OCI-LY1 (cell line): ENCODE measurements at regions not wholly inside any gene's neighbourhood (a gene's known extent, or its start where the extent isn't known, plus 50 kb on each side); places are given as distances from the start of the nearest gene placed in this dataset.

Experiments used
- H2AFZ ChIP-seq: fragments of 200-600 bp; sonication (generic), shearing (Covaris generic); 2 replicates; pipeline ENCODE4 v1.6.0; 2014; ENCODE audit warnings: antibody characterized with exemption, mild to moderate bottlenecking, low read length
- H3F3A ChIP-seq: fragments of 200-600 bp; sonication (generic), shearing (Covaris generic); 2 replicates; pipeline ENCODE4 v1.6.0; 2014; ENCODE audit warnings: mild to moderate bottlenecking, antibody characterized with exemption, low read length, moderate library complexity; ENCODE audit not compliant: insufficient read depth
- H3K27ac ChIP-seq: fragments of 200-600 bp; sonication (generic); 2 replicates; pipeline ENCODE4 v1.5.1; 2014; ENCODE audit warnings: low read length, mixed run types, mild to moderate bottlenecking, low read depth; ENCODE audit not compliant: poor library complexity, severe bottlenecking
- H3K27me3 ChIP-seq: fragments of 200-600 bp; sonication (generic); 2 replicates; pipeline ENCODE4 v1.6.0; 2014; ENCODE audit warnings: antibody characterized with exemption, mild to moderate bottlenecking, low read length, moderate library complexity; ENCODE audit not compliant: insufficient read depth
- H3K36me3 ChIP-seq: fragments of 200-600 bp; sonication (generic); 2 replicates; pipeline ENCODE4 v1.6.1; 2014; ENCODE audit warnings: mild to moderate bottlenecking, antibody characterized with exemption, low read length, moderate library complexity, mixed read lengths; ENCODE audit not compliant: insufficient read depth
- H3K4me1 ChIP-seq: fragments of 200-600 bp; sonication (generic); 2 replicates; pipeline ENCODE4 v1.5.1; 2014; ENCODE audit warnings: mild to moderate bottlenecking, low read length, moderate library complexity; ENCODE audit not compliant: insufficient read depth, severe bottlenecking
- H3K4me2 ChIP-seq: fragments of 200-600 bp; sonication (generic), shearing (Covaris generic); 2 replicates; pipeline ENCODE4 v1.6.1; 2014; ENCODE audit warnings: low read length
- H3K4me3 ChIP-seq: fragments of 200-600 bp; sonication (generic); 2 replicates; pipeline ENCODE4 v1.5.1; 2014; ENCODE audit warnings: low read length, low read depth, mild to moderate bottlenecking, mixed read lengths; ENCODE audit not compliant: poor library complexity, severe bottlenecking
- H3K79me2 ChIP-seq: fragments of 200-600 bp; shearing (Covaris generic); 2 replicates; pipeline ENCODE4 v1.6.1; 2016; ENCODE audit warnings: mixed run types, low read length, mixed read lengths; ENCODE audit not compliant: insufficient read depth
- H3K9ac ChIP-seq: fragments of 200-600 bp; sonication (generic), shearing (Covaris generic); 2 replicates; pipeline ENCODE4 v1.6.1; 2014; ENCODE audit warnings: mild to moderate bottlenecking, low read length, mixed read lengths
- H3K9me2 ChIP-seq: fragments of 200-600 bp; sonication (generic), shearing (Covaris generic); 2 replicates; pipeline ENCODE4 v1.6.1; 2014; ENCODE audit warnings: low read depth, mild to moderate bottlenecking, low read length, mixed read lengths
- H3K9me3 ChIP-seq: fragments of 200-600 bp; shearing (Covaris generic); 2 replicates; pipeline ENCODE4 v1.6.1; 2014; ENCODE audit warnings: low read length, mixed read lengths
- H4K20me1 ChIP-seq: fragments of 200-600 bp; sonication (generic), shearing (Covaris generic); 2 replicates; pipeline ENCODE4 v1.6.0; 2016; ENCODE audit warnings: mild to moderate bottlenecking, low read length; ENCODE audit not compliant: insufficient read depth
- EZH2 ChIP-seq: fragments of 200-600 bp; sonication (generic), shearing (Covaris generic); IDR thresholded peaks from 2 replicates; pipeline ENCODE4 v1.8.0; 2017; ENCODE audit warnings: borderline replicate concordance, mixed run types, mild to moderate bottlenecking, antibody characterized with exemption, low read length, moderate library complexity, mixed read lengths
- TF ChIP-seq, protein P1 (sequence below): fragments of 200-600 bp; sonication (generic), shearing (Covaris generic); IDR thresholded peaks from 2 replicates; pipeline ENCODE4 v1.5.1; 2017; ENCODE audit warnings: mild to moderate bottlenecking, antibody characterized with exemption, low read length, moderate library complexity, mixed read lengths

DNA sequence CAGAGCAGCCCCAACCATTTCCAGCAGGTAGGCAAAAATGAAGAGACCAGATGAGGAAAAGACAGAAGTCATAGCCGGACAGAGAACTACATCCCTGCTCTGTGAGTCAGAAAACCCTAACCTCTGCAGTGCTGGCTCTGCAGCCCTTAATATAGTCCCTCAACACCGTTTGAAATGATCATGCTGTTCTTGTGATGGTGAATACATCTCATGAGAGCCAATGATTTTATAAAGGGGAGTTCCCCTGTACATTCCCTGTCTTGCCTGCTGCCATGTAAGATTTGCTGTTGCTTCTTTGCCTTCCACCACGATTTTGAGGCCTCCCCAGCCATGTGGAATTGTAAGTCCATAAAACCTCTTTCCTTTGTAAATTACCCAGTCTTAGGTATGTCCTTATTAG, 216.8 kb upstream of the RFX3 start:
- Histone ChIP-seq H3F3A (no peaks in the 10 kb centered on the region), H3K27me3 (no peaks in the 10 kb centered on the region), H3K4me3 (no peak overlapping the region), H3K9me2 (no peaks in the 10 kb centered on the region), H4K20me1 (no peaks in the 10 kb centered on the region), H2AFZ (no peak overlapping the region), H3K4me1 (no peaks in the 10 kb centered on the region), H3K79me2 (no peaks in the 10 kb centered on the region), H3K27ac (no peak overlapping the region), H3K36me3 (no peaks in the 10 kb centered on the region), H3K4me2 (no peak overlapping the region), H3K9ac (no peak overlapping the region), H3K9me3 (no peaks in the 10 kb centered on the region)
- TF ChIP-seq, protein P1, sequence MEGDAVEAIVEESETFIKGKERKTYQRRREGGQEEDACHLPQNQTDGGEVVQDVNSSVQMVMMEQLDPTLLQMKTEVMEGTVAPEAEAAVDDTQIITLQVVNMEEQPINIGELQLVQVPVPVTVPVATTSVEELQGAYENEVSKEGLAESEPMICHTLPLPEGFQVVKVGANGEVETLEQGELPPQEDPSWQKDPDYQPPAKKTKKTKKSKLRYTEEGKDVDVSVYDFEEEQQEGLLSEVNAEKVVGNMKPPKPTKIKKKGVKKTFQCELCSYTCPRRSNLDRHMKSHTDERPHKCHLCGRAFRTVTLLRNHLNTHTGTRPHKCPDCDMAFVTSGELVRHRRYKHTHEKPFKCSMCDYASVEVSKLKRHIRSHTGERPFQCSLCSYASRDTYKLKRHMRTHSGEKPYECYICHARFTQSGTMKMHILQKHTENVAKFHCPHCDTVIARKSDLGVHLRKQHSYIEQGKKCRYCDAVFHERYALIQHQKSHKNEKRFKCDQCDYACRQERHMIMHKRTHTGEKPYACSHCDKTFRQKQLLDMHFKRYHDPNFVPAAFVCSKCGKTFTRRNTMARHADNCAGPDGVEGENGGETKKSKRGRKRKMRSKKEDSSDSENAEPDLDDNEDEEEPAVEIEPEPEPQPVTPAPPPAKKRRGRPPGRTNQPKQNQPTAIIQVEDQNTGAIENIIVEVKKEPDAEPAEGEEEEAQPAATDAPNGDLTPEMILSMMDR: no peak
- no peak for TF ChIP-seq EZH2

DNA sequence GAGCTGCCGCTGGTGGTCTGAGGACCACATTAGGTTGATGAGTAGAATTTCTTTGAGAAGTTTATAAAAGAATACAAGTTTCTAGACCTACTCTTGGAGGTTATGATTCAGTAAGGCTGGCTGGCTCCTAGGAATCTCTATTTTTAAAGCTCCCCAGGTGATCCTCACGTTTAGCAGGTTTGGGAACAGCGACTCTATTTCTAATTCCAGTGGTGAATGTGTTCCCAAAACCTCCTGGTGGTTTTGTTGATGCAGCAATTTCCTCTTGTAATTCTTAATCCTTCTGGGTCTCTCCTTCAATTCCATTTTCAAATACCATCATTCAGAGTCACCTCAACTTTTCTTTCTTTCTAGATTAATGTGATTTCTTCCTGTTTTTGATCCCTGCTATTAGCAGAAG, 215.9 kb upstream of the RFX3 start:
- H3K27me3 ChIP-seq: no peaks in the 10 kb centered on the region
- no peak overlapping the region for H2AFZ ChIP-seq
- no peaks in the 10 kb centered on the region for H3K9me3 ChIP-seq
- H3K27ac ChIP-seq: no peak overlapping the region
- H3K9me2 ChIP-seq: no peaks in the 10 kb centered on the region
- no peaks in the 10 kb centered on the region for H4K20me1 ChIP-seq
- no peak overlapping the region for H3K4me2 ChIP-seq
- H3F3A ChIP-seq: no peaks in the 10 kb centered on the region
- no peak overlapping the region for H3K9ac ChIP-seq
- H3K4me3 ChIP-seq: no peak overlapping the region
- no peaks in the 10 kb centered on the region for H3K36me3 ChIP-seq
- H3K4me1 ChIP-seq: no peaks in the 10 kb centered on the region
- TF ChIP-seq, protein P1: no peak
- TF ChIP-seq EZH2: no peak
- H3K79me2 ChIP-seq: no peaks in the 10 kb centered on the region

DNA sequence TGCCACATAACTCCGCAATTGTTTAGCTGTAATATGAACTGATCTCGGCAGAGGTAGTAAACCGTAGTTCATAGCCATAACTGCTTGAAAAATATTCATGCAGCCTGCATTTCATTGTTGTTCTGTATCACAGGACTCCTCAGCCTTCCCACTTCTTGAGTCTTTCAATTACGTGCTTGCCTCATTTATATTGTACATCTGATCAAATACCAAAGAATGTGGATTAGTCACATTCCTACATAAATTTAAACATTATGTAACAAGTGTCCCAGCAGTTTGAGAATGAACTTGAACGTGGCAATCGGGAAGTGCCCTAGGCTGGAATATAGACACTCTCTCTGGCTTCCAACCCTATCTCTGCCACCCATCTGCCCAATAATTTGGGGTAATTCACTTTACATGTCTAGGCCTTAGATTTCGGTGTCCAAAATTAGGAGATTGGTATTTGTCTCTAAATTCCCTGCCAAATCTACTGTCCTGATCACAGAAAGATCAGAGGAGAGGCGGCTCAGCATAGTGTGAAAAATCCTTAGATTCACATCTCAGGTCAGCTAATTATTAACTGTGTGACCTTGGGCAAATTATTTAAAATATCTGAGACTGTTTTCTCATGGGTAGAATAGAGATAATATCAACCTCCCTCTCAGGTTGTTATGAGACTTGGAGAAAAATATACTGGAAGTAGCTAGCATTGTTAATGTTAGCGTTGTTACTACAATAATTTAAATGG, 215.1 kb upstream of the RFX3 start:
- H3K4me2 ChIP-seq: no peak overlapping the region
- H3K36me3 ChIP-seq: no peaks in the 10 kb centered on the region
- H3K27me3 ChIP-seq: no peaks in the 10 kb centered on the region
- no peak overlapping the region for H3K4me3 ChIP-seq
- TF ChIP-seq, protein P1: no peak
- TF ChIP-seq EZH2: no peak
- H3K79me2 ChIP-seq: no peaks in the 10 kb centered on the region
- no peaks in the 10 kb centered on the region for H3K9me3 ChIP-seq
- H4K20me1 ChIP-seq: no peaks in the 10 kb centered on the region
- H2AFZ ChIP-seq: no peak overlapping the region
- no peak overlapping the region for H3K27ac ChIP-seq
- no peaks in the 10 kb centered on the region for H3K9me2 ChIP-seq
- H3K4me1 ChIP-seq: no peaks in the 10 kb centered on the region
- no peaks in the 10 kb centered on the region for H3F3A ChIP-seq
- H3K9ac ChIP-seq: no peak overlapping the region
